Fibroblast of skin of left quadriceps (primary cell): ENCODE measurements at regions not wholly inside any gene's neighbourhood (a gene's known extent, or its start where the extent isn't known, plus 50 kb on each side); places are given as distances from the start of the nearest gene placed in this dataset.
"Not testable (repeated sequence)": the region's sequence is repeated elsewhere in the genome, so short reads cannot be mapped to it uniquely, and the experiment has no call there.

Source experiments
- DNase-seq, 2 experiments: peaks; one replicate each; pipeline ENCODE4 v3.0.0-alpha.2; 2013; ENCODE audit warnings: low read depth in 2 of 2

GRCh38 chr6:92952111-92952510, 467.2 kb downstream of the EPHA7 start:
- not testable (repeated sequence) for DNase-seq

- DNase-seq, result no peak
Observed at GRCh38 chr6:92945799-92946198, 473.6 kb downstream of the EPHA7 start.

- DNase-seq, result no peak
Observed at GRCh38 chr6:92944132-92944531, 475.2 kb downstream of the EPHA7 start.

GRCh38 chr6:92942549-92942948, 476.8 kb downstream of the EPHA7 start:
- DNase-seq, result no peak

GRCh38 chr6:92934625-92935024, 484.7 kb downstream of the EPHA7 start:
- DNase-seq, result no peak

- DNase-seq, result no peak
Observed at GRCh38 chr6:92930171-92930570, 489.2 kb downstream of the EPHA7 start.

GRCh38 chr6:92922216-92922806, 497.0 kb downstream of the EPHA7 start:
- DNase-seq, result no peak

GRCh38 chr6:92915466-92915865, 503.9 kb downstream of the EPHA7 start:
- no peak for DNase-seq

- DNase-seq, result no peak
Observed at GRCh38 chr6:92911301-92911700, 508.1 kb downstream of the EPHA7 start.

GRCh38 chr6:92910646-92911045, 508.7 kb downstream of the EPHA7 start:
- DNase-seq, result no peak

- no peak for DNase-seq
Observed at GRCh38 chr6:92906385-92906784, 513.0 kb downstream of the EPHA7 start.

- no peak for DNase-seq
Observed at GRCh38 chr6:92893741-92894140, 525.6 kb downstream of the EPHA7 start.

- no peak for DNase-seq
Observed at GRCh38 chr6:92892626-92893170, 526.7 kb downstream of the EPHA7 start.

- no peak for DNase-seq
Observed at GRCh38 chr6:92888316-92888715, 531.0 kb downstream of the EPHA7 start.

GRCh38 chr6:92887871-92888270, 531.5 kb downstream of the EPHA7 start:
- no peak for DNase-seq

- DNase-seq, result no peak
Observed at GRCh38 chr6:92879526-92879925, 539.8 kb downstream of the EPHA7 start.

- DNase-seq, result no peak
Observed at GRCh38 chr6:92864966-92865555, 554.3 kb downstream of the EPHA7 start.

- DNase-seq, result no peak
Observed at GRCh38 chr6:92849636-92850035, 569.7 kb downstream of the EPHA7 start.

GRCh38 chr6:92848901-92849300, 570.5 kb downstream of the EPHA7 start:
- DNase-seq, result no peak

- DNase-seq, result no peak
Observed at GRCh38 chr6:92848459-92848858, 570.9 kb downstream of the EPHA7 start.

- DNase-seq, result no peak
Observed at GRCh38 chr6:92847988-92848387, 571.4 kb downstream of the EPHA7 start.

- DNase-seq, result no peak
Observed at GRCh38 chr6:92840246-92840930, 579.0 kb downstream of the EPHA7 start.

GRCh38 chr6:92828788-92829187, 590.6 kb downstream of the EPHA7 start:
- DNase-seq, result no peak
